ENCODE measurements at regions not wholly inside any gene's neighbourhood (a gene's known extent, or its start where the extent isn't known, plus 50 kb on each side); places are given as distances from the start of the nearest gene placed in this dataset.

GRCh38 chr7:32364581-32364980 is 125.6 kb downstream of the LSM5 start:
- H4K20me1 ChIP-seq (ENCODE audit: insufficient read depth) = no peaks in the 10 kb centered on the region
- H3K4me1 ChIP-seq (ENCODE audit: control insufficient read depth in 1 of 2, insufficient read depth in 2 of 2, low read length in 2 of 2) = no peaks in the 10 kb centered on the region
- no peak overlapping the region for H3K9ac ChIP-seq (ENCODE audit: low read length)
- ChIA-PET CTCF (interaction anchor here (1.4 kb wide), 1 partner anchor 17 kb away, joined by 3 read pairs; no protein-coding TSS in a partner anchor), RAD21 (ENCODE audit: low non-redundant PET in 1 of 2, low total read pairs in 2 of 2, uncharacterized antibody in 2 of 2, unreplicated experiment in 2 of 2) (no interaction called here), POLR2A (no interaction called here)
- BruUV-seq (replicated peaks) = no TSS peak
- H3K27ac ChIP-seq (ENCODE audit: low read depth, low read length) = no peak overlapping the region
- TF ChIP-seq, protein P1, sequence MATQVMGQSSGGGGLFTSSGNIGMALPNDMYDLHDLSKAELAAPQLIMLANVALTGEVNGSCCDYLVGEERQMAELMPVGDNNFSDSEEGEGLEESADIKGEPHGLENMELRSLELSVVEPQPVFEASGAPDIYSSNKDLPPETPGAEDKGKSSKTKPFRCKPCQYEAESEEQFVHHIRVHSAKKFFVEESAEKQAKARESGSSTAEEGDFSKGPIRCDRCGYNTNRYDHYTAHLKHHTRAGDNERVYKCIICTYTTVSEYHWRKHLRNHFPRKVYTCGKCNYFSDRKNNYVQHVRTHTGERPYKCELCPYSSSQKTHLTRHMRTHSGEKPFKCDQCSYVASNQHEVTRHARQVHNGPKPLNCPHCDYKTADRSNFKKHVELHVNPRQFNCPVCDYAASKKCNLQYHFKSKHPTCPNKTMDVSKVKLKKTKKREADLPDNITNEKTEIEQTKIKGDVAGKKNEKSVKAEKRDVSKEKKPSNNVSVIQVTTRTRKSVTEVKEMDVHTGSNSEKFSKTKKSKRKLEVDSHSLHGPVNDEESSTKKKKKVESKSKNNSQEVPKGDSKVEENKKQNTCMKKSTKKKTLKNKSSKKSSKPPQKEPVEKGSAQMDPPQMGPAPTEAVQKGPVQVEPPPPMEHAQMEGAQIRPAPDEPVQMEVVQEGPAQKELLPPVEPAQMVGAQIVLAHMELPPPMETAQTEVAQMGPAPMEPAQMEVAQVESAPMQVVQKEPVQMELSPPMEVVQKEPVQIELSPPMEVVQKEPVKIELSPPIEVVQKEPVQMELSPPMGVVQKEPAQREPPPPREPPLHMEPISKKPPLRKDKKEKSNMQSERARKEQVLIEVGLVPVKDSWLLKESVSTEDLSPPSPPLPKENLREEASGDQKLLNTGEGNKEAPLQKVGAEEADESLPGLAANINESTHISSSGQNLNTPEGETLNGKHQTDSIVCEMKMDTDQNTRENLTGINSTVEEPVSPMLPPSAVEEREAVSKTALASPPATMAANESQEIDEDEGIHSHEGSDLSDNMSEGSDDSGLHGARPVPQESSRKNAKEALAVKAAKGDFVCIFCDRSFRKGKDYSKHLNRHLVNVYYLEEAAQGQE (IDR thresholded peaks at IDR 0.05; ENCODE audit: low read depth) = no peak
- TF ChIP-seq ZBTB33 (IDR thresholded peaks at IDR 0.05; ENCODE audit: extremely low read depth, insufficient replicate concordance, low read length) (no peak), ZFX (IDR thresholded peaks at IDR 0.05) (no peak), EZH2phosphoT487 (IDR thresholded peaks at IDR 0.05; ENCODE audit: borderline replicate concordance) (no peak), ATF3 (IDR thresholded peaks at IDR 0.05) (no peak), ZNF274 (IDR thresholded peaks at IDR 0.05; ENCODE audit: low read depth, low read length) (no peak), SIN3A (IDR thresholded peaks at IDR 0.05; ENCODE audit: low read depth) (no peak), POLR2AphosphoS5 (IDR thresholded peaks at IDR 0.05; ENCODE audit: low read depth, low read length) (no peak), CBX3 (IDR thresholded peaks at IDR 0.05; ENCODE audit: low read depth) (no peak)
- TF ChIP-seq, protein P2, sequence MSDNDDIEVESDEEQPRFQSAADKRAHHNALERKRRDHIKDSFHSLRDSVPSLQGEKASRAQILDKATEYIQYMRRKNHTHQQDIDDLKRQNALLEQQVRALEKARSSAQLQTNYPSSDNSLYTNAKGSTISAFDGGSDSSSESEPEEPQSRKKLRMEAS (IDR thresholded peaks at IDR 0.05) = no peak
- no peaks in the 10 kb centered on the region for H3K79me2 ChIP-seq (ENCODE audit: insufficient read depth, low read length)
- intact Hi-C loops (cut with micrococcal nuclease) = no loop called here
- H2AFZ ChIP-seq (ENCODE audit: low read depth, low read length, poor library complexity, severe bottlenecking) = no peak overlapping the region
- no peaks in the 10 kb centered on the region; the same call in 1 of the 2 replicates for H3K9me2 ChIP-seq (ENCODE audit: insufficient read depth)
- DNase-seq (ENCODE audit: low read depth, low spot score) = no peak
- H3K9me3 ChIP-seq (ENCODE audit: control insufficient read depth in 1 of 2, insufficient read depth in 1 of 2, low read depth in 1 of 2, low read length in 2 of 2) = no peaks in the 10 kb centered on the region
- H3K4me3 ChIP-seq (replicated peaks in 1 of 2; ENCODE audit: low read depth in 1 of 2, low read length in 2 of 2) = no peak overlapping the region
- H3K36me3 ChIP-seq (ENCODE audit: control insufficient read depth in 1 of 2, insufficient read depth in 2 of 2, low read length in 2 of 2) = no peaks in the 10 kb centered on the region
- ATAC-seq = no peak
- H3K27me3 ChIP-seq (ENCODE audit: insufficient read depth, low read length) = peaks cover 67% of the 10 kb centered on the region
- no peak overlapping the region for H3K4me2 ChIP-seq (ENCODE audit: low read length)

All from HCT116 (cell line).